Stimulated activated CD4-positive, alpha-beta T cell treated with anti-CD3 and anti-CD28 coated beads, Interleukin-12 subunit alpha, Interleukin-12 subunit beta, amount 100 ng/mL, for 24 hours (primary cell): ENCODE measurements at regions not wholly inside any gene's neighbourhood (a gene's known extent, or its start where the extent isn't known, plus 50 kb on each side); places are given as distances from the start of the nearest gene placed in this dataset.
"Not testable (repeated sequence)": the region's sequence is repeated elsewhere in the genome, so short reads cannot be mapped to it uniquely, and the experiment has no call there.

Experiments used
- DNase-seq, 2 experiments: peaks; one replicate each; pipeline ENCODE4 v3.0.0-alpha.2; 2020; ENCODE audit warnings: low read depth in 2 of 2

- no peak for DNase-seq
Measured at GRCh38 chrX:68995780-68996551, 167.1 kb downstream of the EFNB1 start.

- no peak for DNase-seq
Measured at GRCh38 chrX:68995386-68995779, 166.6 kb downstream of the EFNB1 start.

DNA sequence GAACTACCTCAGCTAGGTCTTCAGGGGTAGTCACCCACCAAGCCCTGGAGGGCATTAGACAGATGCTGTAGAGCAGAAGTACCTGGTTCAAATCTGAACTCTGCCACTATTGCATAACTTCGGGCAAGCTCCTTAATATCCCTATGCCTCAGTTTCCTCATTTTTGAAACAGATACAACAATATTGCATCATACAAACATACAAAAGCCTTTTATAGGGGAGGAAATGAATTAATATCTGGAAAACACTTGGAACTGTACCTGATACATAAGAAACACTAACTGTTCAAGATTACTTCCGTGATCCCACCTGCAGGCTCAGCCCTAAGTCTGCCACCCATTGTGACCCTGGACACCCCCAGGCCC is 166.1 kb downstream of the EFNB1 start:
- DNase-seq, result no peak

DNA sequence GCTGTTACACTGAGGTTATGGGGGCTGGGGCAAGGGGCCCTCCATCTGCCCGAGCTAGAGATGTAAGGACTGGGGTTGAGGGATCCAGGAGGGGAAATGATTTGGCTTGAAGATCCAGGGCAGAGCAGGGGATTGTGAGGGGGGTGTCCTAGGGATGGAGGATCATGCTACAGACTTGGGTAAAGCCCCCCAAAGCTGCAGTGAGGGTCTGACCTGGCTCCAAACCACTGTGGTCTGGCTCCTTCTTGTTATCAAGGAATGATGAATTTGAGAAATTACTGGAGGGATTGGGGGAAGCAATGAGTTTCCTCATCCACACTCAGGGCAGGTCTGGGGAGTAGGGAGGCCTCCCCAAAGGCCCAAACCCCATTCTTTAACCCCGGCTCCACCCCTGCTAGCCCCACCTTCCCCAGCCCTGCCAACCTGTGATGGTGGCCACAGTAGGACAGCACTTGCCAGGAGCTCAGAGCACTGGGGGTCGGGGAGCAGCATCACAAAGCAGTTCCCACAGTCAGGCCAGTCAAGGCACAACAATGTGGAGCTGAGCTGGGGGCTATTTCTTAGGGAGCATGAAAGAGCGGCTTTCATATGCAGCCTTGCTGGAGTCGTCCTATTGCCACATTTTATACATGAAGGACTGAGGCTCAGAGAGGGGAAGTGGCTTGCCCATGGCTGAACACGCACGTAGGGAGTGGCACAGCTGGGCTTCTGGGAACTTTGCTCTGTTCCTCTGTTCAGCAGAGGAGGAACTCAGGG is 165.5 kb downstream of the EFNB1 start:
- DNase-seq, result no peak

DNA sequence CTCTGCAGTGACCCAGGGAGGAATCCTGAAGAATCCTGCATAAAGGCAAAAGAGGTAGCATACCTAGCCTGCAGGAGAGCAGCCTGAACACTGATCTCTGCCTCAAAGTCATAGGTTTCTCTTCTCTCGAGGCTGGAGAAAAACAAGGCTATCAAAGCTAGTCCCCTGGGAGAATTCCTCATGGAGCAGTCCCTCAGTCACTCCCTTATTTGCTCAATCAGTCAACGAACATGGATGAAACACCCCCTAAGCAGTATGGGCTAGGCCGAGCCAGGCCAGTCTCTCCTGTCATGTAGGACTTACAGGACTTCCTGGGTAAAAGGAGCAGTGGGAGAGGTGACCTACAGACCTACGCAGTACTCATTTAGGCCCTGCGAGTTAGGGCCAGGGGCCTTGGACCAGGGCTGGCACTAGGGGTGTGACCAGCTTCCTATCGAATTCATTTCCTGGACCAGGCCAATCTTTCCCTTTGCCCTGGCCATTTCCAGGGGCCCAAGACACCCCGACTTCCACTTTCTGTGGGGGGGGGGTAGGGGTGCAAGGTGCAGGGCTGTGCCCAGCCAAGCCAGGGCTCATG is 164.1 kb downstream of the EFNB1 start:
- no peak for DNase-seq

GRCh38 chrX:68991691-68992345 is 163.0 kb downstream of the EFNB1 start:
- no peak for DNase-seq

DNA sequence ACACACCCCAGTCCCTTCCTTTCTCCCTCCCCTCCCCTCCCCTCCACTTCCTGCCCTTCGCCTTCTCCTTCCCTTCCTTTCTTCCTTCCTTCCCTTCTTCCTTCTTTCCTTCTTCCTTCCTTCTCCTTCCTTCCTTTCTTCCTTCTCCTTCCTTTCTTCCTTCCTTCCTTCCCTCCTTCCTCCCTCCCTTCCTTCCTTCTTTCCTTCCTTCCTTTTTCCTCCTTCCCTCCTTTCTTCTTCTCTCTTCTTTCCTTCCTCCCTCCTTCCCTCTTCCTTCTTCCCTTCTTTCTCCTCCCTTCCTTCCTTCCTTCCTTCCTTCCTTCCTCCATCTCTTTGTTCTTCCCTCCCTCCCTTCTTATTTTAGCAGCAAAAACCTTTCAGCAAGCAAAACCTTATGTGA is 162.1 kb downstream of the EFNB1 start:
- no peak for DNase-seq

- no peak for DNase-seq
Measured at GRCh38 chrX:68989865-68990606, 161.2 kb downstream of the EFNB1 start.

DNA sequence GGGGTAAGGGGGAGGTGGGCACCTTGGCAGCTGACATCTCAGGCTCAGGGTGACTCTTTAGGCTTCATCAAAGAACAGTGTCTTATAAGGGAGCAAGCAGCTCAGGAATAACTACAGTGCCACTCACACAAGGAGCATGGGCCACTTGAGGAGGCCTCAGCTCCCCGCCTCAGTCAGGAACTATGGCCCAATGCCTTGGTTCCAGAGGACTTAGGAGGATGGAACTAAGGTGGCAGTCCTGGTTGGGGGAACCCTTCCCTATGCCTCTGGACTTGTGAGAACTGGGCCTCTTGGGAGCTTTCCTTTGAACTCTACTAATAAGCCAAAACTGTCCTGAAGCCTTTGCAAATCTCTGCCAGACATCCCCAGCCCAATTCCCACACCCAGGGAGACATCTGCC is 160.6 kb downstream of the EFNB1 start:
- DNase-seq, result no peak

DNA sequence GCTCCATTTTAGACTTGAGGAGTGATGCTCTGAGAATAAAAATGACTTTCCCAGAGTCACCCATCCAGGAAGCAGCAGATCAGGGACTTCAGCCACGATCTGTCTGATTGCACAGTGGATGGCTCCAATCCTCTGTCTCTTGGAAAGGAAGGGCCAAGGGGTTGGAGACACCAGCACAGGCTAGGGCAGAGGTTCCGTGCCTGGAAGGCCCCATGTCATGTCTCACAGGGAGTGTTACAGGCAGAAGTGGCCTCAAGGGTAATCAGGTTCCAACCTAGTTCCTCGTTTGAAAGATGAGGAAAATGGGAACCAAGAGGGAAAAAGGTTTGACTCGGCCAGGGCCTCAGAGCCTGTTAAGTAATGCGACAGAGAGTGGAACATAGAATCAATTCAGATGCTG is 160.0 kb downstream of the EFNB1 start:
- DNase-seq, result no peak

GRCh38 chrX:68985135-68985755 is 156.4 kb downstream of the EFNB1 start:
- DNase-seq, result no peak

DNA sequence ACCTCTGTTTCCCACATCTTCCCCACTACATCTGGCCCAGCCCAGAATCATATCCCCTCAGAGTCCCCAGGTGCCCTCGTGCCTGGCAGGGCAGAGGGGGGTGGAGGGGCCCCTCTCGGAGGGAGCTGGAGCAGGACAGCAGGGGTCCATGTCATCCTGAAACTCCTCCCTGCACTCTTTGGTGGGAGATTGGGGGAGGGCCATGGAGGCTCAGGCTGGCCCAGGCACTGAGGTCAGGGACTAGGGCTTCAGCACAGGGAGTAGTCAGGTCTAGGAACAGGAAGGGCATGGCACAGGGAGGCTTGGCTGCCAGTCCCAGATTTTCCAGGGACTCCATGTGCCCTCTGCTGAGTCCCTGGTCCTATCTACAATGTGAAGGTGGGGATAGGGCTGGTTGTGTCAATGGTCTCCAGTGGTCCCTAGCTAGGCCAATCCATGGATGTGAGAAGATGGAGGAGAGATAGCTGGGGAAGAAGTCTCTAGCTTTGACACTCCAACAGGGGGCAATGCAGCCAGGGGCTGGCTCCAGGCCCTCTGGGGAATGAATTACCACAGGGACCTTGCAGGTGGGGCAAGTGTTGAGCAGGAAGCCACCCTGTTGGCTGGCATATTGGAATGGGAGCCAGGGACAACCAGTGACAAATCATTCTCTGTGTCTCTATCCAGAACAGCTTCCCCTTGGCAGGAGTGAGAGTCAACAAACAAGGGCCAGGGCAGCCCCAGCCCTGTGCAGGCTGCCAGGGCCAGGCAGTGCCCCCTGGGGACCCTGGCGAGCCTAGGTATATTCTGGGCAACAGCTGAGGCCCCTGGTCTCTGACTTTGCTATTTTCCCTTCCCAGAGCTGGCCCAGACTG is 154.4 kb downstream of the EFNB1 start:
- no peak for DNase-seq

GRCh38 chrX:68982476-68982875 is 153.7 kb downstream of the EFNB1 start:
- DNase-seq, result no peak

DNA sequence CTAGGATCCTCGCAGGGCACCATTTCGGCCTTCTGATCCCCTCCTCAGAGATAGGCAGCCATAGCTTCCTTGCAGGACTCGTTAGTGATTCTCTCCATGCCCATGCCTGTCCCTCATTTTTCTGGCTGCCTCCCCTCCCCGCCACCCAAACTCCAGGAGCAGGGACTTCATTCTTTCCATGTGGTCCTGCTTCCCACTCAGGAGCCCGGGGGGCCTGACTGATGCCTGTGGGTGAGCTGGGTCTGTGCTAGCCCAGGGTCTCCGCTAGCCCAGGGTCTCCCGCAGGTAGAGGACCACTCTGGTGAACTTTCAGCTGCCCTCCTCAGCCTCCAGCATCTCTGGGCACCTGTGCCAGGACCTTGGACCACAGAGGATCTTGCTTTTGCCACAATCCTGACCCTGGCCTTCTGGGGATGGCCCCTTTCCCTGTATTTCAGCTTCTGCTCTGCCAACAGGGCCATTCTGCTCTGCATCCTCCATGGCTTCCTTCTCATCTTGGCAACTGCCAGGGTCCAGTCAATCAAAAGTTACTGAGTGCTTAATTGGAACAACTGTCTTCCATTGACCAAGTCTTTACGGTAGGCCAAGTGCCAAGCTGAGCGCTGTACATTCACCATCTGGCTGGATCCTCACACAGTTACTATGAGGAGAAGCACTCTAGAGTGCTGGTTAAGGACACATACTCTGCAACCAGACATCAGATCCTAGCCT is 152.2 kb downstream of the EFNB1 start:
- DNase-seq, result no peak

DNA sequence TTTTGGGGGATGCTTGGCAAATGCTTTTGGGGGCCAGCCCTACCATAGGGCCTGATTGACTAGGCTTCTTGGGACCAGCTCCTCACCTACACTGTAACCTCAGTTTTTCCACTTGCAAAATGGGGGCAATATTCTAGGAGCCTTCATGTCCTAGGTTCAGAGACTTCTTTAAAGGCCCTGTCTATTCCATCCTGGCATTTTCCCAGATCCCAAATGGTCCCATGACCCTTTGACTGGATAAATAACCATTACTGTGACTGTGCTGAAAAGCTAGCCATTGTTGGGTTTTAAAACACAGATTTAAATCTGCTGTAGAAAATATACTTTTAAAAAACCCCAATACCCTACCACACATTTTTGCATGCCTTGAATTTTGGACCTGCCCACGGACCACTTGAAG is 149.8 kb downstream of the EFNB1 start:
- DNase-seq, result no peak

DNA sequence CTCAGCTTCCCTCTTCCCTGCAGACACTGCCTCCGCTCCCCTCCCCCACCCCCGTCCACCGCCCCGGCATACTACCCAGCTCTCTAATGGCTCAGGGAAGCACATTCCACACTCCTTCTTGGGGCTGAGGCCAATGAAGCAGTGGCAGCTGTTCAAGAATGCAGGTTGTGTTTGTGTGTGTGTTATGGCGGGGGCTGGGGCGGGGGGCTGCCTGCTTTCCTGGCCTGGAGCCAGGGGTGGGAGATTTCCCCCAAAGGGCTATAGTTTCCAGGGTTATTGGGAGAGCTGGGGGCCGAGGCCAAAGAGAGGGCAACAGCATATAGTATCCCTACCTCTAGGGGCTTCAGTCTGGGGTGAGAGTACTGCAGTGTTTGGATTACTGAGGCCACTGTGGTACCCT is 149.4 kb downstream of the EFNB1 start:
- DNase-seq, result no peak

- DNase-seq, result no peak
Measured at GRCh38 chrX:68953331-68953730, 124.5 kb downstream of the EFNB1 start.

- not testable (repeated sequence) for DNase-seq
Measured at GRCh38 chrX:68951942-68952619, 123.3 kb downstream of the EFNB1 start.

DNA sequence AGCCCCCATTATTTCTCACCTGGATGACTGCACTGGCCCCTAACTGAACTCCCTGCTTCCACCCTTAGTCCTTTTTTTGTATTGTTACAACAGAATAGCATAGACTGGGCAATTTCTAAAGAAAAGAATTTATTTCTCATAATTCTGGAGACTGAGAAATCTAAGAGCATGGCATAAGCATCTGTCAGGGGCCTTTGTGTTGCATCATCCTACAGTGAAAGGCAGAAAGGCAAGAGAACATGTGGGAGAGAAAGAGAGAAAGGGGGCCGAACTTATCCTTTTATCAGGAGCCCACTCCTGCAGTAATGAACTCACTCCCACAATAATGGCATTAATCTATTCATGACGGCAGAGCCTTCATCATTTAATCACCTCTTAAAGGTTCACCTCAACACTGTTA is 122.1 kb downstream of the EFNB1 start:
- no peak for DNase-seq
